GM18858 (cell line): ENCODE measurements at regions not wholly inside any gene's neighbourhood (a gene's known extent, or its start where the extent isn't known, plus 50 kb on each side); places are given as distances from the start of the nearest gene placed in this dataset.

Experiments used
- ATAC-seq: cut with Tn5 transposase; IDR thresholded peaks from one replicate; pipeline ENCODE4 v1.9.1; 2021; ENCODE audit not compliant: unreplicated experiment

DNA sequence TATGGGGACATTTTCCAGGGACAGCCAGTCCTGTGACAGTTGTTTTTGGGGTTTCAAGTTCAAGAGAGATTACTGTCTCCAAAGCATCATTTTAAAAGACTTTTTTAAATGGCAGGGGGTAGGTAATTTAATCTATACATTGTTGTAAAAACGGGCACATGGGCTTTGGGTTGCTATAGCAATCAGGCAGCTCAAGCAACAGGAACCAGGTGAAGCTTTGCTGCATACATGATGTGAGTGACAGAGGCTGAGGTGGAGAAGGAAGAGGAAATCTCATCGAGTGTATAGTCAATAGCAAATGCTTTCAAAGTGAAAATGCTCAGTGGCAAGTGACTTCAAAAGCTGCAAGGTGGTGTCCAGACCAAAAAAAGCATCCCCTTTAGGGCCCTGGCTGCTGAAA, 277.4 kb upstream of the JAG1 start:
- no peak for ATAC-seq

DNA sequence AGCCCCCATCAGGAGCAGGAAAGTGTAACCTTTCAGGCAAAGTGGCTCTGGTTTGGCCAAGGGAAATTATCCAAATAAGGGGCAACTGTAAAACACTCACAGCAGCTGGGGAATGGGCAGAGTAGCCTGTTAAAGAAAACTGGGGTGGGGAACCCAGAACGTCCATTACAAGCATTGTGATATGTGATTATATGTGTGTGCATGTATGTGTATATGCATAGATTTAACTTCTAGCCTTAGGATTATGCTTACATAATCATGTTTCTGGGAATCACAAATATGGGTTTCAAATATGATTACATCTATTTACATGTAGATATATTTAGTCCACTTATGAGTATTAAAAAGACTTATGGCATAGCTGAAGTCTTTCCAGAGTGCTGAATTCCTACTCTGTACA, 278.1 kb upstream of the JAG1 start:
- ATAC-seq: no peak

GRCh38 chr20:10953437-10953836, 279.6 kb upstream of the JAG1 start:
- no peak for ATAC-seq

DNA sequence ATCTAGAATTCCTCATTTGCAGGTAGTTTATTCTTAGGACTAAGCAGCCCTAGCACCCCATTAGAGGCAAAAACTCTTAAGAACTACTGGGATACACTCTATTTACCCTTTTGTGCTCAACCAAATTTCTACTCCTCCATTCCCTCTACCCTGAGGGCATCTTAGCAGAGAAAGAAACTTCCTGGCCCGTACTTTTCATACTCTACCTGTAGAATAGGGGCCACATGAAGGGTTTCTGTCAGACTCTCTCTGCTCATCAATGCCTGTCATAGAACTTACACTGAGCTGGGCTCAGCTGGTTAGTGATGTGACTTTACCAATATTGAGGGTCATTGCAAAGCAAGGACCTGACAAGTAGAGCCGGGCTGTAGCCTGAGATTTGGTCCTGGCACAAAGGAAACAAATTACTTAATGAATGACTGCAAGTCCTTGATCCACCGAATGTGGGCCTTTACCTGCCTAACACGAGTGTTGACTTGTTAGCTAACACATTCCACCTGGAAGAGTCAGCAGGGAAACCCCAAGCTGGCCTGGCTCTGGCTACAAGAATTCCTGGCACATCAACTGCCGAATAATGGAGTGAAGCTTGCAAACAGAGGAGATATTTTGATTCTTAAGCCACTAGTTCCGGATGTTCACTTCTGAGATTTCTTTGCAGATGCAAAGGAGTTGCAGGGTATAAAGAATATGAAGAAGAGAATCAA, 280.5 kb upstream of the JAG1 start:
- ATAC-seq: no peak

DNA sequence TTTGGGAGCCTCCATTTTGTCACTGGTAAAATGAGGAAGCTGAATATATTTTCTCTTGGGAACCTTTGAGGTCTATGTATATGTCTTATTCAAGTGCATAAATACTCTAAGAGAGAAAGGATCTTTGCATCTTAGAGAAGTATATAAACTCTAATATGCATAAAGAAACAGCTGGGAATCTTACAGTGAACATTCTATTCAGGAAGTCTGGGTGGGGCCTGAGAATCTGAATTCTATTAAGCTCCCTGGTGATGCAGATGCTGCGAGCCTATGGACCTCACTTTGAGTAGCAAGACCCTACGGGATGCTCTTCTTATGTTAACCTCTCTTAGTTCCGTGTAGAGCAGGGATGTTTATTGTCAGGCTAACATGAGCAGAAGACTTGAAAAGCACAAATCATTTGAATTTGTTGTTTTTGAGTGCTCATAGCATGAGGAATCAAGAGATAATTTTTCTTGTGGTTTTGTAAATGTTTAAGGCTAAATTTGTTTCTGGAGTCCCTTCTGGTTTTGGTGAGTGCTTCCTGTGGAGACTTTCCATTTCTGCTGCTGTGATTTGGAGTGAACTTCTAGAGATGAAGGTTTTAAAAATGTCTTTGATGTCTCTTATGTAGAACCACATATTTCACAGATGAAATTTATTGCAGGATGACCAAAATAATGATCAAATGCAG, 281.2 kb upstream of the JAG1 start:
- no peak for ATAC-seq

GRCh38 chr20:10958279-10958678, 284.5 kb upstream of the JAG1 start:
- ATAC-seq: no peak

DNA sequence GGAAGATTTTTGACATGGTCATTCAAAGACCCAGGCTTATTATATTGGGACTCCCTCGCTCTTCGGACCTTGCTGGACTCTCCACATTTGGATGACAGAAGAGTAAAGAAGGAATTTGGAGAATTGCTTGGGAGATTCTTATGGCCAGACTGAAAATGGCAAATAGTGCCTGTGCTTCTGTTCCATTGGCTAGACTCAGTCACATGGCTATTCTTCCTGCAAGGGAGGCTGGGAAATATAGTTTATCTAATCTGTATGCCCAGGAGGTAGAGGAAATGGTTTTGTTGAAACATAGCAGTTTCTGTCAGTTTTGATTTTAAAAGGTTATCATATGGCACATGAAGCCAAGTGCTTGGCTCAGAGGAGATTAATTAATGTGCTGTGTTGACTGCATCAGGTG, 286.6 kb upstream of the JAG1 start:
- ATAC-seq: no peak

DNA sequence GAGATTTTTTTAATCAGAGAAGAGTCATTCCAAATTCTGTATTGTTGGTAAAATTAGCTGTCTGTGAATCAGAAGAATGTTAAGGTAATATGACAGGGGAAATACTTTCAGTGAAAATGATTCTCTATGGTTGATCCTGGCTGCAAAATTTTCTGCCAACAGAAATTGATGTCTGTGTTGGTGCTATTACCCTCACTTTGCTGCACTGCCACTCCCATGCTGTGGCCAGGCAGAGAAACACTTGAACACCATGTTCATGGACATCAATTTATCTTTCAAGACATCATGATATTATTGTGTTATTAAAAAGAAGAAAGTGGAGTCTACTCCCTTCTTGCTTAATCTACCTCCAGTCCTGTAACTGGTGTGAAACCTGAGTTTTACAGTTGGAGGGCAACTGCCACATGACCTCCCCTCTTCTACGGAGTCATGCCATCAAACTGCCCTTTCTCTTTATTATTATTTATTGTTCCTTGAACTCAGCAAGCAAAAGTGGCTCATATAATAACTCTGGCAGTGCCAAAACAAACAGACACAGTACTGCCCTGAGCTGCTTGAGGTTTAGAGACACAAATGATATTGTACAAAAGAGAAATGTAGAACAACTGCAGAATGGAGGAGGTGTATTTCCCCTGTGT, 288.0 kb upstream of the JAG1 start:
- no peak for ATAC-seq

- ATAC-seq: no peak
Measured at GRCh38 chr20:10962937-10963336, 289.1 kb upstream of the JAG1 start.

DNA sequence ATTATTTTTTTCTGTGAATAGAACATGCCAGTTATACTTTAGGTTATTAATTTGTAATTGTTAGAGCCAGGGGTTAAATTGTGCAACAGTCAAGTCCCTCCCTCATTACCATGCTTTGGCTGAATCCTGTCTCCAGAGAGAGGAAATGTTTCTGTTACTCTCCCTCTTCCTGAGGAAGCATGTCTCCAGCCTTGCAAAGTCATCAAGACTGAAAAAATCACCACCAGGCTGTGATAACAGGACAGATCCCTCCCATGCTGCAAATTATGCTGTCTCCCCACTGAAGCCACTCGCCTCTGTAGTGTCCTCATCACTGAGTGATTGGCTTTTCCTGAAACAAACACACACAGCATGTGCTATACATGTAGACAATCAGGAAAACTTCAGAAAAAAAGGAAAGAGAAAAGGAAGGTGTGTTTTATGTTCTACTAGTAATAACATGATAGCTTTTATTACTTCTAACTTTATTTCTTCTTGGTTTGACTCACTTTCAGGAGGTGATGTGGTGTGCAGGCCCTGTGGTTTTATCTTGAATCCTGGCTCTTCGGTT, 290.0 kb upstream of the JAG1 start:
- ATAC-seq: no peak

DNA sequence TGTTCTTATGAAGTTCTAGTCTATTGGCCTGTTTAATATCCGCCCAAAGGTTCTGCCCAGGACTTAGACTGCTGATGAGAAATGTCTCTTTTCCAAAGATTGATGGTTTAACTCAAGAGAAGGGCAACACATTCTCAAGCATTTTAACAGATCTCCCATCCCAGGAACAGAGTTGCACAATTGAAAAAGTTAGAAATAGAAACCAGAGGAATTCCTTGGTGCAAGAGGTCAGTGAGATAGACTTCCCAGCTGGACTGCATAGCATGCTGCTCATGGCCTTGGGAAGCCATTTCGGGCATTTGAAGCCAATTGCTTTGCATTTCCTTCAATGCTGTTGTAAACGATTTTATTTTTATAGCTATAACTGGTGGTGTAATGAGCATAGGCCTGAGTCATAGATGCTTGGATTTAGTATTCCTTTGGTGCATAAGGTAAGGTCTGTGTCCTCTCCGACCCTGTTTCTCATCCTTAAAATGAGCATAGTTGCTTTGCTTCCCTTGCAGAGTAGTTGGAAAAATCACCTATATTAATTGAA, 292.2 kb upstream of the JAG1 start:
- no peak for ATAC-seq

DNA sequence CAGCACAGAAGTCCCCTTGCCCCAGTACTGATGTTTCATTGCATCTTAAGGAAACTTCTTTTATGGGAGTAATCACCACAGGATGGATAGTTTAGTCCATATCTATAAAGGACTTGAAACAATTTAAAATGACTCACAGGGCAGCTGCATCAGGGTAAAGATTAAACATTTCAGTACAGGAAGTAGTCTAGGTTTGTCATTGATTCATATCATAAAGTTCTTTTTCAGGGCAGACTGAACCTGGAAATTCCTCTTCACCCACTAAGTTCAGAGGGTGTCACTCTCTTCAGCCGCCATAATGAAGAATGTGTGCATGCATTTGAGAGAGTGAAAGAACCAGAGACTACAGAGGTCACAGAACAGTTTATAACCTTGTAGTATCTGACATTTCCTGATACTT, 296.3 kb upstream of the JAG1 start:
- no peak for ATAC-seq

DNA sequence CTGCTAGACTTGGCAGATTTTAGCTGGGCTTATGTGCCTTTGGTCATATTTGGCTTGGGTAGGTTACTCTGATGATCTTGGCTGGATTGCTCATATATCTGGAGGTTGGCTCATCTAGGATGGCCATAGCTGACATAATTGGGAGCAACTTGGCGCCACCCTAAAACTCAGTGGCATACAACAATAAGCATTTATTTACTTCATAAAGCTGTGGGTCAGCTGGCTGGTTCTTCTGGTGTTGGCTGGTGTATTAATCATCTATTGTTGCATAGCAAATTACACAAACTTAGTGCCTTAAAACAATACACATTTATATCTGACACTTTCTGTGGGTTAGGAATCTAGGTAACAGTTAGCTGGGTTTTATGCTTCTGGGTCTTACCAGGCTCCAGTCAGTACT, 297.3 kb upstream of the JAG1 start:
- no peak for ATAC-seq

DNA sequence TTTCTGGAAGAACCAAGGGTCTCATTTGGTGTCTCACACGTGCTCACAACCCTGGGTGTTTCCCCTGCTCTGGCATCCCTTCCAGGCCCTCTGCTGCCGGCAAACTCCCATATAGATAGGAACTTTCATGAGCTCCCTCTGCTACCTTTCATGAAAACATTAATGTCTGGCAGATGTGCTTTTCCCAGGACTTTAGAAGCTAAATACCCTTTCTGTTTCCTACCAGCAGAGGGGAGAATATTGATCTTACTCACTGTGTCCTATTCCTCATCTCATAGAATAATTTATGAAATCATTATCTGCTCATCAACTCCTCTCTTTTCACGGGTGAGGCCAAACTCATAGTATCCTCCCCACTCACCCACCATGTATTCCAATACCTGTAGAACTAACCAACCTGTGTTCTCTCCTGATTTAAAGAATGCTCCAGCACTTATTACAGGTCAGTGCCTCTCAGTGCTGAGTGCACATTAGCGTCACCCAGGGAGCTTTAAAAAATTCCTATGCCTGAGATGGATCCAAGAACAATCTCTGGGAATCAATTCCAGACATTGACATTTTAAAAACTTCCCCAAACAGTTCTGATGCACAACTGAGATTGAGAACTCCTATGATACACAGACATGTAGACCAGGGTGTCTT, 298.5 kb upstream of the JAG1 start:
- no peak for ATAC-seq

GRCh38 chr20:10976051-10976450, 302.3 kb upstream of the JAG1 start:
- ATAC-seq: no peak

- ATAC-seq: no peak
Measured at GRCh38 chr20:10978019-10978702, 304.4 kb upstream of the JAG1 start.

DNA sequence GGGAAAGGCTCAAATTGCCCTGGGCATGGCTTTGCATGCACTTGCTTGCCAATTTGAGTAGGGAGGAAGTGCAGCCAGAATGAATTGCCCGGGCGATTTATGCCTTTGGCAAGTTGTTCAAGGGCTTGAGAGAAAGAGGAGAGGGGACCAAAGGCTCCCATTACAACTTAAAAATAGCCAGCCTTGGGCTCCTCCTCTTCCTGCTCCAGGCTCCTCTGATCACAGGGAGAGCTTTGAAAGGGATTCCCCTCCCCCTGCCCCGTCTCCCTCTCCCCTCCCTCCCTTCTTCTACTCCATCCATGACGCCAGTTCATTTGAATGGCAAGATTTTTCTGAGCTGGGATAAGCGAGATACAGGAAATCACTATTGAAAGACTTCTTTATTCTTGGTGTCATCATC, 304.9 kb upstream of the JAG1 start:
- no peak for ATAC-seq

- no peak for ATAC-seq
Measured at GRCh38 chr20:10982692-10983091, 308.9 kb upstream of the JAG1 start.

DNA sequence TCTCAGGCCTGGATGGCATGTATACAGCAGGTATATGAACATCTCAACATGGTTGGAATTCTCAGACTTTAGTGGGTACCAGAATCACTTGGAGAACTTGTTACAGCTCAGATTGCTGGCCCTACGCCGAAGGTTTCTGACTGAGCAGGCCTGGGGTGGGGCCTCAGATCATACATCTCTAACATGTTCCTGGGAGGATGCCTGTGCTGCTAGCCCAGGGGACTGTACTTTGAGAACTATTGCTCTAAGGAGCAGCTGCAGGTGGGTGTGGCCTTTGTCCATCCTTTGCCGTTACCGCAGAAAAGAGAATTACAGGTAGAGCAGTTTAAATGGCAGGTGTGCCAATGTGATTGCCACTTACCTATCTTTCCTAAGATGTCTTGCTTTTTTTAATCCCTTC, 310.5 kb upstream of the JAG1 start:
- ATAC-seq: no peak

DNA sequence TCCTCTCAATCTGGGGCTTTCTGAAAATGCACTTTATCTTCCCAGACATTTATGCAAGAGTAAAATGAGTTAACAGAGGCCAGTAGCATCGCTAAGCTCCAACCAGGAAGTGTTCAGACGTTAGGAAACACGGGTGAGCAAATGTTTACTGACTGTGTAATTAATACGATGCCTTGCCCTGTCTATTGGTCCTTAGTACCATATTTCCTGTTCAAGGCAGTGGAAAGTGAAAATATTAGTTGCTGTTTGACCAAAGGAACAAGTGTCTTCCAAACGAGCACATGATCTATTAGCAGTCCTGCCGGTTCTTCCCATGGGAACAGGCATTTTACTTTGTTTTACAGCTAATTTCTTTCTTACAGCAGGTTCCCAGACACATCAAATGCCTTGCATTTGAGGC, 311.1 kb upstream of the JAG1 start:
- no peak for ATAC-seq

- no peak for ATAC-seq
Measured at GRCh38 chr20:10985536-10985935, 311.7 kb upstream of the JAG1 start.
